HFFc6 (cell line): ENCODE measurements at regions not wholly inside any gene's neighbourhood (a gene's known extent, or its start where the extent isn't known, plus 50 kb on each side); places are given as distances from the start of the nearest gene placed in this dataset.

ENCODE experiments used
- DNase-seq: peaks from one replicate; pipeline ENCODE4 v3.0.0-alpha.2; 2018
- H3K27ac Mint-ChIP-seq: 2 replicates; pipeline ENCODE4 v1.8.0; 2020; ENCODE audit warnings: mild to moderate bottlenecking, mixed read lengths
- H3K27me3 Mint-ChIP-seq: 2 replicates; pipeline ENCODE4 v1.8.0; 2021; ENCODE audit warnings: mild to moderate bottlenecking, moderate library complexity, mixed read lengths; ENCODE audit not compliant: insufficient read depth
- H3K36me3 Mint-ChIP-seq: 2 replicates; pipeline ENCODE4 v1.8.0; 2021; ENCODE audit warnings: low read depth, mixed read lengths
- H3K4me1 Mint-ChIP-seq: 2 replicates; pipeline ENCODE4 v1.8.0; 2020; ENCODE audit warnings: low read depth, mixed read lengths
- H3K4me3 Mint-ChIP-seq: 2 replicates; pipeline ENCODE4 v1.8.0; 2020; ENCODE audit warnings: mild to moderate bottlenecking, moderate library complexity, mixed read lengths
- H3K9me3 Mint-ChIP-seq: 2 replicates; pipeline ENCODE4 v1.8.0; 2020; ENCODE audit warnings: mild to moderate bottlenecking, mixed read lengths
- TF ChIP-seq, protein P1 (sequence below): fragments of 200-600 bp; sonication (generic); IDR thresholded peaks from 2 replicates; pipeline ENCODE4 v1.5.0; 2021; ENCODE audit warnings: antibody characterized with exemption, mild to moderate bottlenecking

DNA sequence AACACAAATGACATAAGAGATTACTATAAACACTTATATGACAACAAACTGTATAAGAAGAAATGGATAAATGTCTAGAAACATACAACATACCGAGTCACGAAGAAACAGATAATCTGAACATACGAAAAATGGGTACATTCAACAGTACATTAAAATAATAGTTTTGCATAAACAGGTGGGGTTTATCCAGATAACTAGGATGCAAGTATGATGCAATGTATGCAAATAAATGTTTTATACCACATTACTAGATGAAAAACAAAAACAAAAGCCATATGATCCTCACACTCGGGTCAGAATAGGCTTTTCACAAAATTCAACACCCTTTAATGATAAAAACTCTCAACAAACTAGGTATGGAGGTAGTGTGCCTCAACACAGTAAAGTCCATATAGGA is 1585.7 kb downstream of the BRINP3 start:
- Mint-ChIP-seq H3K9me3 (peaks cover 30% of the 10 kb centered on the region), H3K36me3 (no peaks in the 10 kb centered on the region), H3K27me3 (peaks cover 2% of the 10 kb centered on the region), H3K27ac (no peak overlapping the region), H3K4me1 (no peaks in the 10 kb centered on the region), H3K4me3 (no peak overlapping the region)
- TF ChIP-seq, protein P1, sequence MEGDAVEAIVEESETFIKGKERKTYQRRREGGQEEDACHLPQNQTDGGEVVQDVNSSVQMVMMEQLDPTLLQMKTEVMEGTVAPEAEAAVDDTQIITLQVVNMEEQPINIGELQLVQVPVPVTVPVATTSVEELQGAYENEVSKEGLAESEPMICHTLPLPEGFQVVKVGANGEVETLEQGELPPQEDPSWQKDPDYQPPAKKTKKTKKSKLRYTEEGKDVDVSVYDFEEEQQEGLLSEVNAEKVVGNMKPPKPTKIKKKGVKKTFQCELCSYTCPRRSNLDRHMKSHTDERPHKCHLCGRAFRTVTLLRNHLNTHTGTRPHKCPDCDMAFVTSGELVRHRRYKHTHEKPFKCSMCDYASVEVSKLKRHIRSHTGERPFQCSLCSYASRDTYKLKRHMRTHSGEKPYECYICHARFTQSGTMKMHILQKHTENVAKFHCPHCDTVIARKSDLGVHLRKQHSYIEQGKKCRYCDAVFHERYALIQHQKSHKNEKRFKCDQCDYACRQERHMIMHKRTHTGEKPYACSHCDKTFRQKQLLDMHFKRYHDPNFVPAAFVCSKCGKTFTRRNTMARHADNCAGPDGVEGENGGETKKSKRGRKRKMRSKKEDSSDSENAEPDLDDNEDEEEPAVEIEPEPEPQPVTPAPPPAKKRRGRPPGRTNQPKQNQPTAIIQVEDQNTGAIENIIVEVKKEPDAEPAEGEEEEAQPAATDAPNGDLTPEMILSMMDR = no peak
- DNase-seq = no peak

DNA sequence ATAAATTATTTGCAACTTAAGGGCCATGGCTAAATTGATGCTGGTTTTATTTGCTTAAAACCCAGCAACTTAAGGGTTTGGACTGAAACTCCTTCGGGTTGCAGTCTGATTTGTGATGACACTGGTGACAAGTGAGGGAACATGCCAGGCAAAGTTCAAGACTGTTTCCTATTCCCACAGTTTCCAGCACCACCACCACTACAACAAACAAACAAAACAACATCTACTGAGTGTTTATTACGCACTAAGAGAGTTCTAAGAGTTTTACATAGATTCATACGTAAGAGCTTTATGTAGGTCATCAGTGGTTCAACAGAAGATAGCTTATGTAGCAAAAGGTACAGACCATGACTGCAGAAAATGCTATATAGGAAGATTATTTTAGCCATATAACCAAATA is 1582.1 kb downstream of the BRINP3 start:
- Mint-ChIP-seq H3K27me3 (peaks cover 2% of the 10 kb centered on the region), H3K27ac (no peak overlapping the region), H3K9me3 (peaks cover 36% of the 10 kb centered on the region), H3K4me1 (no peaks in the 10 kb centered on the region), H3K36me3 (no peaks in the 10 kb centered on the region), H3K4me3 (no peak overlapping the region)
- TF ChIP-seq, protein P1 = no peak
- DNase-seq = no peak

DNA sequence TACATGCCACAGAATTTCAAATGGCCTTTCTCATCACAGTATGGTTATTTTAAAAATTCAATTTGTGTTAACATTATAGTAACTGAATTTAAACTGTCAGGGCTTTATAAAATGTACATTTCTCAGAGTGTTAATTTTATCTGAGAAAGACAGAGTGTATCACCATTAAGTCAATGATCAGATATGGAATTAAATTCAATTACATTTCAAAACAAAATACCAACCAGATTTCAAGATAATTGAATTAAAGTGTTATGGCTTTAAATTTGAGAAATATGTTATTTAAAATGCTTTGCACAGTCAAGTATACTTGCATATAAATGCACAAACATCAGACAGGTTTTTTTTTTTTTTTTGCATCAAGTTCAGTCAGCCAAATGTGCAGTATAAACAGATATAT is 1574.4 kb downstream of the BRINP3 start:
- no peaks in the 10 kb centered on the region for H3K27me3 Mint-ChIP-seq

DNA sequence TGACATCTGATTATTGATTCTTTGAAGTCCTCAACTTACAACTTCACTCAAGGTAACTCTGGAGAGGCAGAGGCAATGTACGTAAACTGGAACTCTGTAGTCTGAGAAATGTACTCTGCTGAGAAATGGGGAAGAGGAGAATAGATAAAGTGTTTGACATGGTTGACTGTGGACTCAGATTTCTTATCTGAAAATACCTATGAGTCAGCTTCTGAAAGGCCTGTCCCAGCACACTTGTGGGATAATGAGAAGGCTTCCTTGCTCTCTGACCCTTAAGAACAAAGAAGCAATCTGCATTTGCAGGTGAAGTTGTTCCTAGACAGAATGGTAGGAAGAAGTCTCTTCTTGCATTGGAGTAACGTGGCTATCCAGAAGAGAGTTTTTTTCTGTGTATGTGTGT is 1573.5 kb downstream of the BRINP3 start:
- Mint-ChIP-seq H3K4me3 (no peak overlapping the region), H3K4me1 (no peaks in the 10 kb centered on the region), H3K36me3 (no peaks in the 10 kb centered on the region), H3K9me3 (peaks cover 15% of the 10 kb centered on the region), H3K27ac (no peak overlapping the region), H3K27me3 (no peaks in the 10 kb centered on the region)
- no peak for DNase-seq
- TF ChIP-seq, protein P1 = no peak

More for the DNA sequence above, 1574.4 kb downstream of the BRINP3 start:
- Mint-ChIP-seq H3K9me3 (peaks cover 19% of the 10 kb centered on the region), H3K4me3 (no peak overlapping the region), H3K4me1 (no peaks in the 10 kb centered on the region), H3K27ac (no peak overlapping the region), H3K36me3 (no peaks in the 10 kb centered on the region)
- TF ChIP-seq, protein P1 = no peak
- no peak for DNase-seq

DNA sequence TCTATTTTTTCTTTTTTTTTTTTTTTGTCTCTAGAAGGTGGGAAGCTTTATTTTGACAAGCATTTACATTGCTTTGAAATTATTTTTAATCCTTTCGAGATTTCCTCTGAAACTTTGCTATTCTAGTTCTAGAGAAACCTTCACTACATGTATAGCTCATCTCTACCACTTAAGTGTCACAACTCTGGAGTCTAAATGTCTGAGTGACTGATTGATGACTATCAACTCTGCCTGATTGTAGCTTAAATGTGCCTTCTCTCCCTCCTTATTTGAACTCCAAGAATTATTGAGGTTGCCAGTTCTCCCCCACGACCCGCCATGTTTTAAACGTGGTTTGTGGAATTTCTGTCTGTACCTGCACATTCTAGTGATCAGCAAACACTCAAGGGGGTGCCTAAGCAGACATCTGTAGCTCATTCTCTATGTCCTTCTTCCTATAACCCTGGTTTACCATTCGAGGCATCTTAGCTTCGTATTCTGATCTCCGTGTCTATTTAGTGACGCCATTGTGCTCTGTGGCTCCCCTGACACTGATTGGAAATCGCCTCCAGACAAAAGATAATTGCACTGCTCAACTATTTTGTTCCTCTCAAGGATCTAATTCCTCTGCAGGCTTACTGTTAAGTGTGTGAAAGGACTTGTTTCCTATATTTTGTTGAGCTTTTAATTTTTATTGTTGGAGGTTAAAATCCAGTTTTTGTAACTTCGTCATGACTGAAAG is 1570.6 kb downstream of the BRINP3 start:
- H3K27ac Mint-ChIP-seq = no peak overlapping the region
- H3K4me3 Mint-ChIP-seq = no peak overlapping the region
- TF ChIP-seq, protein P1 = no peak
- peaks cover 9% of the 10 kb centered on the region for H3K9me3 Mint-ChIP-seq
- no peaks in the 10 kb centered on the region for H3K36me3 Mint-ChIP-seq
- DNase-seq = no peak
- no peaks in the 10 kb centered on the region for H3K4me1 Mint-ChIP-seq
- no peaks in the 10 kb centered on the region for H3K27me3 Mint-ChIP-seq
